ENCODE measurements at regions not wholly inside any gene's neighbourhood (a gene's known extent, or its start where the extent isn't known, plus 50 kb on each side); places are given as distances from the start of the nearest gene placed in this dataset.

DNA sequence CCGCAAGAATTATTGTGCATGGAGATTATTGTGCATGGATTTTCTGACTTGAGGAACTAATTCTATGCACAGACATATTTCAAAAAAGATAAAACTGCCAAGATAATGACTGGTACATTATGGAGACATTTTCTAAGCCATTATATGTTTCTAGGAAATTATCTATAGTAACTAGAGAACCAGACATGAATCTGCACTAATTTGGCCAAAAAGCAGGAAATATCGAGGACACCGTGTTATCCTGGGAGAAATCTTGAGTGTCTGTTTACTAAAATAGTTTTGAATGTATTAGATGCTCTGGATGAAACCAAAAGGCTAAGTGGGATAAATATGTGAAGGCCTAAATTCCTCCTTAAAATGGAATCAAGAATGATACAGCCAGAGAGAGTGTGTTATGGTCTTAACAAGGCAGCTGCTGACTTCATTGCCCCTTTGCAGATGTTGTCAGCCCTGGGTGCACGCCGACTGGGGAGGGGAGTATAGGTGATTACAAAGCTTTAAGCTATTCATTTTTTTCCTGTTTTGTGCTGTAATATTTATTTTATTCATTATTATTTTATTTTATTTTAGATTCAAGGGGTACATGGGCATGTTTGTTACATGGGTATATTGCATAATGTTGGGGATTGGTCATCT is 226.7 kb downstream of the UTP18 start:
- Mint-ChIP-seq H3K36me3 (ENCODE audit: unreplicated experiment) (no peaks in the 10 kb centered on the region), H3K27ac (ENCODE audit: unreplicated experiment) (no peak overlapping the region), H3K9me3 (ENCODE audit: unreplicated experiment) (peaks cover 4% of the 10 kb centered on the region), H3K4me1 (ENCODE audit: low read depth, unreplicated experiment) (no peaks in the 10 kb centered on the region), H3K27me3 (ENCODE audit: unreplicated experiment) (no peaks in the 10 kb centered on the region), H3K4me3 (ENCODE audit: unreplicated experiment) (no peak overlapping the region)
- DNase-seq = no peak
- TF ChIP-seq CTCF (IDR thresholded peaks at IDR 0.05; ENCODE audit: partially characterized antibody, unreplicated experiment) = no peak

GRCh38 chr17:51487947-51488346 is 227.6 kb downstream of the UTP18 start:
- H3K4me1 Mint-ChIP-seq (ENCODE audit: low read depth, unreplicated experiment) = no peaks in the 10 kb centered on the region
- H3K27ac Mint-ChIP-seq (ENCODE audit: unreplicated experiment) = no peak overlapping the region
- peaks cover 1% of the 10 kb centered on the region for H3K27me3 Mint-ChIP-seq (ENCODE audit: unreplicated experiment)
- H3K36me3 Mint-ChIP-seq (ENCODE audit: unreplicated experiment) = no peaks in the 10 kb centered on the region
- no peak for DNase-seq
- H3K4me3 Mint-ChIP-seq (ENCODE audit: unreplicated experiment) = no peak overlapping the region
- TF ChIP-seq CTCF (IDR thresholded peaks at IDR 0.05; ENCODE audit: partially characterized antibody, unreplicated experiment) = peak; percentile 15
- H3K9me3 Mint-ChIP-seq (ENCODE audit: unreplicated experiment) = peaks cover 4% of the 10 kb centered on the region

GRCh38 chr17:51491416-51491815 is 231.1 kb downstream of the UTP18 start:
- no peak for DNase-seq
- no peak for TF ChIP-seq CTCF (IDR thresholded peaks at IDR 0.05; ENCODE audit: partially characterized antibody, unreplicated experiment)
- Mint-ChIP-seq H3K36me3 (ENCODE audit: unreplicated experiment) (no peaks in the 10 kb centered on the region), H3K27ac (ENCODE audit: unreplicated experiment) (no peak overlapping the region), H3K4me3 (ENCODE audit: unreplicated experiment) (no peak overlapping the region), H3K9me3 (ENCODE audit: unreplicated experiment) (peaks cover 4% of the 10 kb centered on the region), H3K4me1 (ENCODE audit: low read depth, unreplicated experiment) (no peaks in the 10 kb centered on the region), H3K27me3 (ENCODE audit: unreplicated experiment) (peaks cover 1% of the 10 kb centered on the region)

- Mint-ChIP-seq H3K4me3 (ENCODE audit: unreplicated experiment) (no peak overlapping the region), H3K4me1 (ENCODE audit: low read depth, unreplicated experiment) (no peaks in the 10 kb centered on the region), H3K27me3 (ENCODE audit: unreplicated experiment) (peaks cover 1% of the 10 kb centered on the region), H3K27ac (ENCODE audit: unreplicated experiment) (no peak overlapping the region), H3K36me3 (ENCODE audit: unreplicated experiment) (no peaks in the 10 kb centered on the region), H3K9me3 (ENCODE audit: unreplicated experiment) (peaks cover 4% of the 10 kb centered on the region)
- TF ChIP-seq CTCF (IDR thresholded peaks at IDR 0.05; ENCODE audit: partially characterized antibody, unreplicated experiment) = no peak
- no peak for DNase-seq
Observed at GRCh38 chr17:51493206-51493605, 232.9 kb downstream of the UTP18 start.

- Mint-ChIP-seq H3K4me1 (ENCODE audit: low read depth, unreplicated experiment) (no peaks in the 10 kb centered on the region), H3K36me3 (ENCODE audit: unreplicated experiment) (no peaks in the 10 kb centered on the region), H3K27me3 (ENCODE audit: unreplicated experiment) (peaks cover 1% of the 10 kb centered on the region), H3K9me3 (ENCODE audit: unreplicated experiment) (no peaks in the 10 kb centered on the region), H3K4me3 (ENCODE audit: unreplicated experiment) (no peak overlapping the region), H3K27ac (ENCODE audit: unreplicated experiment) (no peak overlapping the region)
- no peak for TF ChIP-seq CTCF (IDR thresholded peaks at IDR 0.05; ENCODE audit: partially characterized antibody, unreplicated experiment)
- no peak for DNase-seq
Observed at GRCh38 chr17:51496378-51496777, 236.0 kb downstream of the UTP18 start.

Data from glutamatergic neuron (in vitro differentiated cells).